GF-D8 (cell line): ENCODE measurements at regions not wholly inside any gene's neighbourhood (a gene's known extent, or its start where the extent isn't known, plus 50 kb on each side); places are given as distances from the start of the nearest gene placed in this dataset.

Source experiments
- DNase-seq: peaks from one replicate; lab custom pipeline; 2025; lab: John Stamatoyannopoulos, UW

DNA sequence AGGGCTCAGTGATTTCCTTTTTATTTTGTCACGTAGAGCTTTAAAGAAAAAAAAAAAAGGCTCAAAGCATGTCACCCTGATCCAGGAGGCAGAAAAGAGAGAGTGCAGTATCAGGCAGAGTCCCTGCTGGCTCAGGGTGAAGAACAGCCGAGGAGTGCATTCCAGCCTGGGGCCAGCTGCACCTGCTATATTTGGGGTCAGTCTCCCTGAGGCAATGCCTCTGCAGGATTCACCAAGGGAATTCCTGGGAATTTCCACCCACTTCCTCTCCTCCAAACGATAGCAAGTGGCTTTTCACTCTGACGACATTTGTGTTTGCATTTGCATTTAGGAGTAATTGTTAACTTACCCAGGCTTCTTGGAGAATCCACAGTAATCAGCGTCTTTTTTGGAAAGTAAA, 202.9 kb upstream of the CTNNB1 start:
- DNase-seq = no peak

DNA sequence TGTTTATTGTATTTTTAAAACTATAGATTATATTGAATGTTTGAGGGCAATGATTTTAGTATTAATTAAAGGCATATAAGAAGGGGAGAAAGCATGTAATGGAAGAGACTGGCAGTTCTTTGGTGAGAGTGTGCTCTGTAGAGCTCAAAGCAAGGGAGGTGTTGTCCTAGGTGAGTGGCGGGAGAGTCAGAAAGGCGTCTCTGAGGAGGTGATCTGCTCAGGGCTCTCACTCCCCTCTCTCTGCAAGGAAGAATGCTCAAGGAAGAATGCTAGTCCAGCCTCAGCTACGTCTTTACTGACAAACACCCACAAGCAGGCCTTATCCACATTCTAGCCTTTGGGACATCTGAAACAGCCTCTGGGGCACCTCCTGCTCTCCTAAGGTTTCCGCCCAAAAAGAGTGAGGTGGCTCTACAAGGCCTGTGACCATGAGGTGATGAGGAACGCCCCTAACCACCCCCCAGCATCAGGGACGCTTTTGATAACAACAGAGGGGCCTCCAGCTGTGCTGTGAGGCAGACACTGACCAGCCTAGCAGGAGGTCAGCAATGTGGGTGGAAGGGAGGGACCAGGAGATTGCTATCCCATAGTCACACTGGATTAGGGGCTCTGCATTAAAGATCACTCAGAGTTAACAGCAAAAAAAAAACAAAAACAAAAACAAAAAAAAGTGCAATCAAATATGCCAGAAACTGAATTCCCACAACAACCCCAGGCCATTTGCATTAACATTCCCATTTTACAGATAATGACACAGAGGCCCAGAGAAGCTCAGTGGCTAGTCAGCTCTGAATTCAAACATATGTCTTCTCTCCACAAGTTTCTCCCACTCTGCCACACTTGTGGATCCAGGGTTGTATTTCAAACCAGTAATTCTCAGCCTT, 202.2 kb upstream of the CTNNB1 start:
- DNase-seq = no peak

DNA sequence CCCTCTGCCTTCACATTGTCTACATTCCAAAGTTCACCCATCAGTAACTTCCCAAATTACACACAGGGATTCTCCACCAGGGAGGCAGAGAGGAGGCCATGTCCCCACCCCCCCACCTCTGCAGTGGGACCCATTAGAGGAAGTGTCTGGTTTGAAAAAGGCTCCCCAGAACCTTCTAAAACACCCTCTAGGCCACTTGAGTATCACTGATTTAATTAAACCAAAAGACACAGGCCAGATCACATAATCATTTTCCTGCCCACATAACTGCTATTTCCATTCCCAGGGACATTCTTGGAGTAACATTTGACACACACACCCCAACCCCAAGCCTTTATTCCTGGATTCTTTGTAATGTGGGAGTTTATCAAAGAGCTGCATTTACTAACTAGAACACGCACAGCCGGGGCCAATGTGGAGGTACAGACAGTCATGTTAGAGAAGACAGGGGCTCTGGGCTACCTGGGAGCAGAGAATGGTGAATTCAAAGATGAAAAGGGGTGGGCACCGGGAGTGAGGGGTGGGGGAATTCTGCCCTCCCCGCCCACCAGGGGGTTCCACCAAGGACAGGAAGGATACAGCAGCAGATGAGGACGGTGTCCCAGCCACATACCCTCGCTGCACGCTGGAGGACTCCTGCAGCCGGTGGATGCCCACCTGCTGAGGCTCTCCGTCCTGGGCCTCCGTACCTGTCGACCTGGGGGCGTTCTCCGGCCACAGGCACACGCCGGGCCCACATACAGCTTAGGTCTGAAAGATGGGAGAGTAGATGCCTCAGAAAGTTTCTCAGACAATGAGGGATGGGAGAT, 201.4 kb upstream of the CTNNB1 start:
- no peak for DNase-seq

DNA sequence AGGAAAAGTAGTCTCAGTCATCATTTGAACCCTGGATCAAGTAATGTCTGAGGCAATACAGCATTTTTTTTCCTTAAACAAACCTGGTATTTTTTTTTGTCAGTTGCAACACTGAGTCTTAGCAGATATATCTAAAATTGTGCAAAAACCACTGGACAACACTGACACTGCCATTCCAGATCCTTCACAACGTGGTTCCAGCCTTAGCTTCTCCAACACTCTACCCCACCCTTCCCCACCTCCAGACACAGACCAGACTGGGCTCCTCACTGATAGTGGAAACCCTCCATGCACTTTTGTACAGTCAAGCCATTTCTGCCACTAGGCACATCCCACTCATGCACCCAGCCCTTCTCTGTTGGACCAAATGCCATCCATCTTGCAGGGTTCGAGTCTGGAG, 199.6 kb upstream of the CTNNB1 start:
- no peak for DNase-seq

DNA sequence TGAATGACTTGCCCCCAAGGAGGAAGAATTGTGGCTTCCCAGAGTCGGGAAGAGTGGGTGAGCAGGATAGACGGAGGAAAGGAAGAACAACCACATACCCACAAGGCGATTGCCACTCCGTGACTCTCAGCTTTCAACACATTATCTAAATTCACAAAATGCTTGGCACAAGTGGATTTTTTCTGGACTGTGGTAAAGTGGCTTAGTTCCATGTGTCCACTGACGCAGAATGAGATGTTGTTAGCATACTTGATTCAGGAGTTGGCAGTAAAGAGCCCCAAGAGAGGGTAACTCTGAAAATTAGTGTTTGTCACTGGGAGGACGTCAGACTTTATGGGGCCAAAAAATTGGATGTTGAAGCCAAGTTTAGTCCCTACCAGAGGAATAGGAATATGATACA, 198.8 kb upstream of the CTNNB1 start:
- DNase-seq = no peak

DNA sequence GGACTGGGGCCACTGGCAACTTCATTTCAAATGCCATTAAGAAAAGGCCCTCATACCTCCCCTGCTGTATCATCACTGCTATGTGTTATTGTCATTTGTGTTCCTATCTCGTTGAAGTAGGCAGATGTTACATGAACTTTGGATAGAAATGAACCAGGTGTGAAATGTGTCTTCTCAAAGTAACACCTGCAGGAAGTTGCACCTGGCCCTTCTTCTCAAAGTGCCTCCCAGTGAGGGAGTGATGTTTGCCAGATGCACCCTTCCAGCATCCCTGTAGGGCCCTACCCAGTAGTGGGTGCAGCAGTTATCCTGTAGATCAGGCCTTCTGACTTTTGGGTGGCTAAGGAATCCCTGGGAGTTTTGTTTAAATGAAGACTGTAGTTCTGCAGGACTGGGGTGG, 197.7 kb upstream of the CTNNB1 start:
- no peak for DNase-seq

DNA sequence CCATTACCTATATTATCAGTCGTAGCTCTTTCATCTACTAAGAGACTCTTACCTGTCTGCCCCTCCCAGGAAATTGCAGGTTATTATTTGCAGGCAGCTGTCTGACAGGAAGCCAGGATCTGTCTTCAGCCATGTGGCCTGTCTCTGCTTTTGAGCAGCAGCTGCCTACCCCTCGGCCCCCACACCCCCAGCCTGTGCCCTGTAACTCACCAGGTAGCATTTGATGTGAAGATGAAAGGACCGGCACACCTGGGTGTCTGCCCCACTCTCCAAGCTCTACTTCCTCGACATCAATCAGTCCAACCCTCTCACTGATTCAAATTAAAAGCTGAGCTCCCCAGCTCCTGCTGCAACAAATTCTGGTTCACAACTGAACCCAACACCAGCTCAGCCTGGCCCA, 197.2 kb upstream of the CTNNB1 start:
- DNase-seq = no peak

DNA sequence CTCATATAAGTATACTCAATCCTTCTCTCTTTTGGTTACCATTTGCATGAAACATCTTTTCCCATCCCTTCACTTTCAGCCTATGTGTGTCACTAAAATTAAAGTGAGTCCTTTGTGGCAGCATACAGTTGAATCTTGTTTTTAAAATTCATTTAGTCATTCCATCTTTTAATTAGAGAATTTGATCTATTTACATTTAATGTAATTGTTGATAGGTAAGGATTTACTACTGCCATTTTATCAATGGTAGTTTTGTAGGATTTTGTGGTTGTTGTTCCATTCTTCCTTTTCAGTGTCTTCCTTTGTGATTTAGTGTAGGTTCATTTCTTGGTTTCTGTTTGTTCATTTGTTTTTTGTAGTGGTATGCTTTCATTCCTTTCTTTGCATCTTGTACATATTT, 191.9 kb upstream of the CTNNB1 start:
- DNase-seq = no peak

DNA sequence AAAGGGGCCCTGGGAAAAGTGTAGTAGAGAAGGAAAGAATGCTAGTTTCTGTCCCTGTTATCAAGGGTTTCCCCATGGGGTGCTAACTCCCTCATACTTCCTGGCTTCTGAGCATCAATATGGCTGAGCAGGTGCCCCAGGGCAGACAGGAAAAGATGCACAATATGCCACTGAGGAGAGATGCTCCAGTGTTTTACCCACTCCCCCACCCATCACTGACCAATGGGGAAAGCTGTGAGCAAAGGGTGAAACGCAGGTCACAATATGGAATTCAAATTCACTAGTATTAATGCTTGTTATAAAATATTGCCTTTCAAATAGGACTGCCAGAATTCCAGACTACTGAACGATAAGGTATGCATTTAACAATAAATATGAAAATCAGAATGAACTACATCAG, 187.5 kb upstream of the CTNNB1 start:
- DNase-seq = no peak

DNA sequence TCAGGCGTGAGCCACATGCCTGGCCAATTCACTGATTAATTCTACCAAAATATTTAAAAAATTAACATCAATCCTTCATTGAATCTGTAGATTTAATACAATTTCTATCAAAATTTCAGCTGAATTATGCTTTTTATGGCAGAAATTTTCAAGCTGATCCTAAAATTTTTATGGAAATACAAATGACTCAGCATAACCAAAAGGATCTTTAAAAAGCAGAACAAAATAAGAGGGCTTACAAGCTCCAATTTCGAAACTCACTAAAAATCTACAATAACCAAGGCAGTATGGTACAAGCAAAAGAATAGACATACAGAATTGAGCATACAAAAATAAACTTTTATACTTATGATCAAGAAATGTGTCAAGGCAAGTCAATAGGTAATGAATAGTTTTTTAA, 180.4 kb upstream of the CTNNB1 start:
- no peak for DNase-seq

DNA sequence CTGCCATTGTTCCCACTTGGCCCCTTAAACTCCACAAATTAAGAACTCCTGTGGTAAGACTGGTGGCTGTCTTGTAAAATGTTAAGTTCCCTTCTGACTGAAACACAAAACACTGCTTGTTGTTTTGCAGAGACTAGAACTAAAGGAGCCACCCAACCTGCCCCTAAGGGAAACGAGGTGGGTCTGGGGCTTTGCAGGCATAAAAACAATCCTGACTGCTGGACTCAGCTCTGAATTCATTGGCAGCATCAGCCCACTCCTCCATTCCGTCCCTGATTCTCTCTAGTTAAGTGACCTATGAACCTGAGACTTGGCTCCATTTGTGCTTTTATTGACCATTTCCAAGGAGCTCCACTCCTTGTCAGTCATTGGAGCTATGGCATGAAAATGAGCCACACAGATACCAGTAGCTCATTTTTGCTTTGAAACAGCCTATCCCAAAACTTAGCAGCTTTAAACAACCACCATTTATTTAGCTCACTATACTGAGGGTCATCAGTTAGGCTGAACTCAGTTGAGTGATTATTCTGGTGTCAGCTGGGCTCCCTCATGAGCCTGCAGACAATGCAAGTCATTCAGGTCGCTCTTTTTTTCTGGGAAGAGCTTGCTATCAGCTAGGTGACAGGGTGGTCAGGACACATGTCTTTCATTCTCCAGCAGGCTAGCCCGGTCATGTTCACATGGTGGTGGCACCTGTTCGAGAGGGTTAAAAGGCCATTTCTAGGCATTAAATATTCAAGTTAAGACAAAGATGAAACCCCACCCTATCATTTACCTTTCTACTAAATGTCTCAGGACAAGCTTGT, 175.1 kb upstream of the CTNNB1 start:
- DNase-seq = no peak

DNA sequence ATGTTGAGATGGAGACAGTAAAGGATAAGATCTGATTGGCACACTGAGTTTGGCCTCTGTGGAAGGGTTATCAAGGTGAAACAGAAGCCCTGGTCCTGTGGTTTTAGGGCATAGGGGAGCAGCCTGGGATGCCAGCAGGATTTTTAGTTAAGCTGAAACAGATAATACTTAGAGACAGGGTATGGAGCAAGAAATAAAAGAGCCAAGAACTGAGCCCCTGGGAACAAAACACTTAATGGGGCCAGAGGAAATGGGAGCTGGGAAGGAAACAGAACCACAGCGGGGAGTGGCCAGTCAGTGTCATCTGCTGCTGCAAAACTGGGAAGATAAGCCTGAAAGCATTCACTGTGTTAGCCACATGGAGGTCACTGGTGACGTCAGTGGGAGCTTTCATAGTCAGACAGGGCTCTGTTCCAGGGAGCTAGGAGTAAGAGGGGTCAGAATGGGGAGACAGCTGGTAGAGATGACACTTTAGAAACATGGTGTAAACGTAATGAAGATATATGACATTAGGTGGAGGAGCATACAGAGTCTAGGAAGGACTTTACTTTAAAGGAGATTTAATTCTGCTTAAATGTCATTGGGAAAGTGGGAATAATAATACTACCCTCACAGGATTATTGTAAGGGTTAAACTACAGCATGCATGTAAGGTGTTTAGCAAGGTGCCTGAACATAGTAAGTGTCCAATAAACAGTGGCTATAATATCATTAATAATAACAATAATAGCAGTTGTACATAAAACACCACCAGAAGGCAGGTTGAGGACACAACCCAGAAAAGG, 172.7 kb upstream of the CTNNB1 start:
- no peak for DNase-seq

DNA sequence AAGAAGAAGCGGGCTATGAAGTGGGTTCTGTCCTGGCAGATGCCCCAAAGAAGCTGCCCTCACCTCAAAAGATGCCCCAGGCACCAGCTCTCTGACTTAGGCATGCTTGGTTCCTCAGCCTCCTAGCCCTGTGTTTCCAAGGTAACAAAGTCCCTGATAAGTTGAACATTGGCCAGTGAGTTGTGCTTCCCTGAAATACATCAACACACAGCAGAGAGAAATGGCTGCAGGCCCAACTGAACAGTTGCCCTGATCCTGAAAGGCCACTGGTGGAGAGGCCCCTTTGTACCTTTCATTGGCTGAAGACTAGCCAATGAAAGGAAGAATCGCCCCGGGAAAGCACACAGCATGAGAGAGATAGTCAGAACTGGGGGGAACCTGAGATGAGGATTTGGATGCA, 169.9 kb upstream of the CTNNB1 start:
- no peak for DNase-seq

DNA sequence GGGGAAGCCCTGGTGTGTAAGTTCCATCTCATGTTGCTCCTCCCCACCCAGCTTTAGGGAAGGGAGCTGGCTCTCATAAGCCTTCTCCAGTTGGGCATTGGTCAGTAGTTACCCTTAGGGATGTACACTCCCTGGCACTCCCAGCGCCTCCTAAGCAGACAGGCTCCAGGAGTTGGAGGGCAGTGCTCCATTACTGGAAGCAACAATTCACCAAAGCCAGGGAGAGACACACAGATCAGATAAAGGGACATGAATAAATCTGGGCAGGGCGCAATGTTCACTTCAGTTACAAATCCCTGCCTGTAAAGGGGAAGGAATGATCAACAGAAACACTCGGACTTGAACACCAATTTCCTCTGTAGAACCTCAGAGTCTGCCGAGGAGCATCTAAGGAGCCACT, 169.1 kb upstream of the CTNNB1 start:
- DNase-seq = no peak

DNA sequence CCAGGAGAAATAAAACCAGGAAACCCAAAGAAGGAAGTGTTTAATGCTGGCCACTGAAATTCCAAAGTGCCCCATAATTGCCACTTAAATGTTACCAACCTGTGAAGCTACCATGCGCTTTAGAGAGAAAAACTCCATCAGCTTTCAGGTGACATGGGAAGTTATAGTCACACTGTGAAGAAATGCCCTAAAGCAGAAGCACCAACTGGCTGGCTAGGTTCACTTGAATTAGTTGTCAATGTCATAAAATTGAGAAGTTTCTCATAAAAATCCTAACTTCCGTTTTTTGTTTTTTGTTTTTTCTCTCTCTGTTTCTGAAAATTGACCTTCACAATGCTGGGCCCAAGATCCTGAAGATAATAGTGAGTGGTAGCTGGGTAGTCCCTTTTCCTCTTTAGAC, 167.9 kb upstream of the CTNNB1 start:
- DNase-seq = no peak

DNA sequence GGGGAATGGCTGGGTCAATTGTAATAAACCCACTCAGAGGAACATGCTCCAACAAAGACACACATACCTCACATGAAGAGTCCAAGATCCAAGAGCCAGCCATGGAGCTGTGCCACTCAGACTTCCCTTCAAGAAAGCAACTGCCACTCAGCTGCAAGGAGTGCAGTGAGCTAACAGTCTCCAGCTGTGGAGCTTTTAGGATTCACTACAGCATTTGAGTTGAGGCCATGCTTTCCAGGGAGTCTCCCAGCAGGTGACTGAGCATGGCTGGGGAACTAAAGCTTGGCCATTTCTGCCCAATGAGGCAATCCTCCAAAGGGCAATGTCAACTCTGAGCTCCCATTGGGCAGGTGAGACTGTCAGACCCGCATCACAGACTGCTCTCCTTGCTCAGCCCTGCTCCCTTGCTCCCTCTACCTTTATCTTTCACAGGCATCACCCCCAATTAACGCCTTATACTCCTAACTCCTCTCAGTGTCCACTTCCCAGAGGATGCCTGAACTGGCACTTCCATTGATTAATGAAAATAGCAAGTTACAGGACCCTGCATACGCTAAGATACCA, 165.3 kb upstream of the CTNNB1 start:
- no peak for DNase-seq

DNA sequence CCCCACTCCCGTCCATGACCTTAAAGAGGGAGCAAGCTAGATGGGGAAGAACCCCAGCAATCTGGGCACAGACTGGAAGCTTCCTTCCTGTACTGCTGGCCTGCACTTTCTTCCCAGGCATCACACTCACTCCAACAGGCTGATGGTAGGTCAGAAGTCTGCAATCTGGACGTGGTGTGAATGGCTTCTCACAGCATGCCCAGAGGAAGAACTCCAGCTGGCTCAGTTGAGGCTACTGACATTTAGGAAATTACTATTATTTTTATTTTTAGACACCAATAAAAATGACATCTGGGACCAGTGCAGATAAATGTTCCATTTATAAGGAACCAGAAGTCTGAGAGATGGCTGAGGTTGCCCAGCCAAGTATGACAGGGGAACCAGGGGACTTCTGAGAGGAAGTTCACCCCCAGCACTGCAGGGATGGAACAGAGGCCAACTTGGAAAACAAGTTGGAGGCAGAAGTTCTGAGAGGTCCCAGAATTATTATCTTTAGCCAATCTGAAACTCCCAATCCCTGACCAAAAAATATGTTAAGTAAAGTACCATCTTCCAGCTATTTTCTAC, 163.8 kb upstream of the CTNNB1 start:
- DNase-seq = no peak

DNA sequence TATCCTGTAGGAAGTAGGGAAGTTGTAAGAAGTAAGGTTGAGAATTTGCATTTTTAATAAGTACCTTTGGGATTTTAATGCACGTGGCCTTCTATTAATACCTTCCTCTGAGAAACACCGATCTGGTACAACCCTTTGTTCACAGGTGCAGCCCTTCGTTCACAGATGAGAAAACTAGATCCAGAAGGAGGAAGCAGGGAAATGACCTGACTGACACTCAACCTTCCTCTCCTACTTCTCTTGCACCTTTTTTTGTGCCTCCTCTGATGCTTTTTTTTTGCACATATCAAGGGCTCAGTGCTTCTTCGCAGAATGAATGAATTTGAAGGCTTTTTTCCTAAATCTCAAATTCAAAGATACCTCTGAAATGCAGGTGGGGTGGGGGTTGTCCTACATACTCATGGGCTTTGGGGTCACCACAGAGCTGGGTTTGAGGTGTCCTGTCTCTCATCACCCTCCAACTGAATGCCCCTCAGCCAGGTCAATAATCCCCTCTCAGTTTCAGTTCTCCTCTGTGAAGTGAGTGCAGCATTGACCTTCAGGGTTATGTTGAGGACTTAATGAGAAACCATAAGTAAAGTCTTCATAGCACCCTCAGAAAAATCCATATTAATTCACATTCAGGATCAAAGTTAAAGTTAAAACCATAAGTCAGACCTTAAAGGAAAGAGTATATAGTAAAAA, 161.5 kb upstream of the CTNNB1 start:
- DNase-seq = no peak

DNA sequence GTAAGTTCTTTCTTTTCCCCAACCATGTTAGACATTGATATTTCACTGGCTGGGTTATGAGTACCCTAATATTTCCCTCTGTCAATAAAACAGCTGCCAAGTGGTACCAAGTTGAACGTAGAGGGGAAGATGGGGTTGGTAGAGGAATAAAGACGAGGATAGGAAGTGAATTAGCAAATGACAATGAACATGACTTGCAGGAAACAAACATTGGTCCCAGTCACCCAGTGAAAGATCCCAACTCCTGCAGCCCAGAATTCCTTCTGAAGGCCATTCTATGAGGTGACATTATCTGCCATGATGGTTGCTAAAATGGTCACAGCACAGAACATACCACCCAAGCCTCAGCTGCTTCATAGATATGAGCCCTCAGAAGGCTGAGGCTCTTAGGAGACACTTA, 159.0 kb upstream of the CTNNB1 start:
- no peak for DNase-seq

DNA sequence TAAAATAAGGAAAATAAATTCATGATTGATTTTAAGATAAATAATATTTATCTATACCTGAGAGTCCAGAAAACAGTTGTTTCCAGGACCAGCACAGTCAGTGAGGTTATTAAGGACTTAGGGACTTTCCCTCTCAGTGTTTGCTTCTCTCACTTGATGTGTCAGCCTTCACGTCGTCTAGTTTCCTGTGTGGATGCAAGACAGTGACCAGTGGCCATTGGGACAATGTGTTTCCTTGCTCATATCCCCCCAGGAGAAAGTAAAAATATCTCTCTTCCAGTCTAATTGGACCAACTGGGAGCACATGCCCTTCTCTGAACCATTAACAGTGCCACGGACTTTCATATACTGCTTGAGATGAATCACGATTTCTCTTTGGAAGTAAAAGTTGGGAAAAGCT, 157.8 kb upstream of the CTNNB1 start:
- DNase-seq = no peak

DNA sequence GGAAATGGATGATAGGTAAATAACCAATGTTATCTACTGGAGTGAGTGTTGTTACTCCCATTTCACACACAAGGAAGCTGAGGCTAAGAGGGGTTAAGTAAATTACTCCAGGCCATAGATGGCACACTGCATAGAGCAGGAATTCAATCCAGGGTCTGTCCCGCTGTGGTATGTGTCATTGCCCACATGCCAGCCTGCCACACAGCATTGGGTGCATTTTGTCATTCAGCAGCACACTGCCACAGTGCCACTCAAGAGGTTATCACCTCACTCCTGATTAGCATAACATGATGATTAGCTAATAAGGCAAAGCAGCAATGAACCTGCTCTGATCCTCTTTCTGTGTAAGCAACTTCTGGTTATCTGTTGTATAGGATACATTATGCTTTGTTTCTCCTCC, 157.4 kb upstream of the CTNNB1 start:
- no peak for DNase-seq
